Activated T-cell treated with anti-CD3 and anti-CD28 coated beads for 24 hours (primary cell): ENCODE measurements at regions not wholly inside any gene's neighbourhood (a gene's known extent, or its start where the extent isn't known, plus 50 kb on each side); places are given as distances from the start of the nearest gene placed in this dataset.
A peak's percentile ranks its signal among the peaks of the same experiment; 100 is the strongest.

Source experiments
- DNase-seq: peaks from one replicate; pipeline ENCODE4 v3.0.0-alpha.2; 2020; ENCODE audit warnings: low read depth

DNA sequence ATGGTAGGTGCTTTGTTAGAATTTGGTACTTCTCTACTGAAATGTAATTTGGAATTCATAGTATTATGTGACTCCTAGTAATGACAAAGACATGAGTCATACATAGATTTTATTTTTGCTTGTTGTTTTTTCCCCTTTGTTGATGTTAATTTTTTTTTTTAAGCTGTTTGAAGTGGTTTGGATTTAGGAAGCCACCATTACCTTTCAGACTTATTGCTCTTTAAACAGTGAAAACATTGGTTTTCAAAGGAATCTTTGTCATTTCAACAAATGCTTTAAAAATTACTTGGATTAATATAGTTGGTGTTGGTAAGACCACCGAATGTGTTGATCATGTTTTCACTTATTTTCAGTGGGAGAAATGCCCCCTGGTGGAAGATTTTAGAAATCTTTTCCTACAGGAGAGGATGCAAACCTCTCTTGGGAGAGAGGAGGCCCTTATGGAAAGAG, 170.1 kb upstream of the PITX1 start:
- DNase-seq, result no peak

DNA sequence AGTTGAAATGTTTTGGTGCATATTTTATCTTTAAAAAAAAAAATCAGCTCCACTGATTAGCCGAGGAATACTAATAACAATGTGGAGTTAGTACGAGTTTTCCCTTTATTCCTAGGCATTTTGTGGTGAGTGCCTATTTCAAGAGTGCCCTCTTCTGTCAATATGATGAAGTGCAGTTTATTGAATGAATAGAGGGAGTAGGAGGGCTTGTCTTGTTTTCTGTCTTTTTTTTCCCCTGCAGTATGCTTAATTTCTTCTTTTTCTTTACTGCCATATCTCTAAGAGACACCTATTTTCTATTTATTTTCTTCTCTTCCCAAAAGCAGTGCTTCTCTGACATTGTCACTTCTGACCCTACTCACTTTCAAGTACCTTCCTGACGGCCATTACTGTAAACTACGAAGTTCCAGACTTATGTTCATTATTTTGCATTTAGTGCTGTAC, 169.6 kb upstream of the PITX1 start:
- DNase-seq, result no peak

DNA sequence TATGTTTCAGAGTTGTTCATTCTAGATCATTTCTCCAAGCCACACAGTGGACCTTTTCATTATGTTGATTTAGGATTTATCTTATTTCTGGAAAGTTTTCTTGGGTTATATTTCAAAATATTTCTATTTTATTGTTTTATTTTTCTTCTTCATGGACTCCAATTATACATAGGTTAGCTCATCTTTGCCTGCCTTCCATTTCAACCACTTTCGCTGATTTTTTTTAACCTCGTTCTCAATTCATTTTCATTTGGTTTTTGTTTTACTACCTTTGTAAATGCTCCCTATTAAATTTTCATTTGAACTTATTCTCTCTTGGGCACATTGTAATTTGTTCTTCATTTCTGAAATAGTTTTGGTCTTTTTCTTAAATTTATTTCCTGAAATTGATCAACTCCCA, 169.0 kb upstream of the PITX1 start:
- DNase-seq, result no peak

DNA sequence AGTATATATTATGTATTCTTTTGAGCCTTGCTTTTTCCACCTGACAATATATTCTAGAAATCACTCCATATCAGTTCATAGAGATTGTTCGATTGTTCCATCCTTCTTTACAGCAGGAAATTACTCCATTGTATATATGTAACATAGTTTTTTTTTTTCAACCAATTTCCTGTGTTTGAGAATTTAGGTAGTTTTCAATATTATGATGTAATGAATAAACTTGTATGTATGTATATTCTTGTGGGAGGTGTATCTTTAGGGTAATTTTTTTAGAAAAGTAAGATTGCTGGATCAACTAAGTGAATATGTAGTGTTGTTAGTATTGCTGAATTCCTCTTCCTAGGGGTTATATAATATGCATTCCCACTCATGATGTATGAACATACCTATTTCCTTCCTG, 165.9 kb upstream of the PITX1 start:
- no peak for DNase-seq

DNA sequence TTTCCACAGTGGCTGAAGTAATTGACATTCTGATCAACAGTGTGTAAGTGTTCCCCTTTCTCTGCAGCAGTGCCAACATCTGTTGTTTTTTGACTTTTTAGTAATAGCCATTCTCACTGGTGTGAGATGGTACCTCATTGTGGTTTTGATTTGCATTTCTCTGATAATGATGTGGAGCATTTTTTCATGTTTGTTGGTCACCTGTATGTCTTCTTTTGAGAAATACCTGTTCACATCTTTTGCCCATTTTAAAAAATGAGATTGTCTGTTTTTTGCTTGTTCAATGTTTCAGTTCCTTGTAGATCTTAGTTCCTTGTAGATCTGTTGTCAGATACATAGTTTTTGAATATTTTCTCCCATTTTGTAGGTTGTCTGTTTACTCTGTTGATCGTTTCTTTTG, 162.5 kb upstream of the PITX1 start:
- no peak for DNase-seq

DNA sequence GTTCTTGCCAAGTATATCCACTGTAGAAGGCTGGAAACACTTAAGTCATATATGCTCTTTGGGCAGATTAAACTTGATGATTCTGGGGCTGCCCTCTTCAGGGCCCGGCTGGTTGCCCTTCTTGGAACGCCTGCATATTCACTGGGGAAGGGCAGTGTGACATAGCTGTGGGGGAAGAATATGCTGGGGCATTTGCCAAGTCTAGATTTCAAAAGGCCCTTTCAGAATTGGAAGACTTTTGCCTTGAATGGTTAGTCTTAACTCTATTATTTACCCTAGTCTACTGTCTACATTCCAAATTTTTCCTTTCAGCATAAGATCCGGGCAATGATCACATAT, 161.2 kb upstream of the PITX1 start:
- DNase-seq, result no peak

DNA sequence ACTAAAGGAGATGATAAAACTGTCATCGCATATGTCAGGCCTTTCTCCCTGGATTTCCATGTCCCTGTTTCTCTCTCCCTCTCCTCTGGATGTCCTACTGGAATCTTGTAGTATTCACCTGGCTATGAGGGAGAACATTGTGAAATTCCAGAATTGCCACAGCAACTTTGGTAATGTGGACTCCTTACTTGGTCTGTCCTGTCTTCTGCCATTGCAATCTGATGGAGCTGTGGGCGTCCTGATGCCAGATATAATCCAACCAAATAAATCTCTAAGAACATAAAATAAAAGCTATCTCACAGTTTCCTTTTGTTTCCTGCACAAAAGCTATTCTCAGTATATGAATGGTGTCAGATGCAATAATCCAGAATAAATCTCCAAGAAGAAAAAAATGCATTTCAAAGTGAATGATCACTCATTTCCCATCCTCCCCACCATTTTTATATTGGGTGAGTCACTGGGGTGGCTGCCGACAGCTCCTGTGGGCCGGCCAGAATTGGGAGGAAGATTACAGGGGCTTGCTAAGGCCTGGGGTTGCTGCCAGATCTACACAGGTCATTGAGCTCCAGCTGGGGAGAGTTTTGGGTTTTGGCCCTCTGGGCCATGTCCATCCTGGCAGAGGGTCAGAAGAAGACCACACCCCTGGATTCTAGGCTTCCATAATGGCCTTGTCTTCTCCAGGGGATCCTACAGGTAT, 160.7 kb upstream of the PITX1 start:
- DNase-seq, result no peak

DNA sequence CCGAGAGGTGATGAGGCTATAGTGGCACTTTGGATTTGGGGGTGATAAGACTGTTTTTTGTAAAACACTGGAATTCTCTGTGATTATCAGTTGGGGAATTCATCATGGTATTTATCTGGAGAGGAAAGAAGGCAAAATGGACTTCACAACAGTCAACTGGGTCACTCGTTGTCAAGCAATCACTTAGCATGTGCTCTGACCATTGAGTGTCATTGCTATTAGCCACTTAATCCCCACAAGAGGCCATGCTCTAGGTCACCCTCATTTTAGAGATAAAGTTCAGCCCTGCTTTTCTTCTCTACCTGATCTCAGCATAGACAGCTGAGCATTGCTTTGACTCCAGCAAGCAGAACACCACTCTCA, 160.1 kb upstream of the PITX1 start:
- no peak for DNase-seq

DNA sequence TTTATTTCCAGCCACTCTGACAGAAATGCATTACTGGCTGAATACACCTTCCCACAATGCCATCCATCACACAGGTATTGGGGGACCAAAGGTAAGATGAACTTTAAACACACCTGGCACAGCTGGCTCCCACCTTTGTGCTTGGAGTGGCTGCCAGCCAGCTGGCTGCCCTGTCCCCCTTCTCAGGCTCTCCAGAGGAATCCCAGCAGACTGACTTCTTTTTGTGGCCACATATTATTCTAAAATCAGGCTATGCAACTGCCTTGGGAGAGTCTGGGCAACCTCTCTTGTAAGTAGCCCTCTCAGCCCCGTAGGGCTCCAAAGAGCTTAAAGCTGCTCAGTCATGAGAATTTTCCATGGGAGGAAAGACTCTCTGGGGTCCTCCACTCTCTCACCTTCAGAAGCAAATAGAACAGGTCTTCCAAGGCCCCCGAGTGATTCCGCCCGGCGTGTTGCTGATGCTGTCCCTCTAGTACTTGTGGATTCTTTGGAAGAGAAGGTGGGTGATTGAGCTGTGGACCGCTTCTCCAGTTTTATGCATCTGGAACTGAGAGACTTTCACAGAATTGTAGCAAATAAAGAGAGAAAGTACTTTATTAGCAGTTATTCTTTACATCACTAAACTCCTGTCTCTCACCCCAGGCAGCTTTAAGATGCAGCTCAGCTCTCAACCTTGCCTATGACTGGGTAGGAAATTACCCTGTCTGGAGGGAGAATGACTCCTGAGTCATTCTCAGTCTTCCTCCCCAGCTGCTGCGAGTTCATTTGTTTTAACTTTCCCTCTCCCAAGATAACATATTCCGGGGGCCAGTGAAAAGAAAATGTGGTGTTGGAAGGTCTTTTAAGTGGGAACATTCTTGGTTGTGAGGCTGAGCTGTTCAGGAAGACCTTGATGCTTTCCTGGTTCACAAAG, 159.4 kb upstream of the PITX1 start:
- DNase-seq, result no peak

DNA sequence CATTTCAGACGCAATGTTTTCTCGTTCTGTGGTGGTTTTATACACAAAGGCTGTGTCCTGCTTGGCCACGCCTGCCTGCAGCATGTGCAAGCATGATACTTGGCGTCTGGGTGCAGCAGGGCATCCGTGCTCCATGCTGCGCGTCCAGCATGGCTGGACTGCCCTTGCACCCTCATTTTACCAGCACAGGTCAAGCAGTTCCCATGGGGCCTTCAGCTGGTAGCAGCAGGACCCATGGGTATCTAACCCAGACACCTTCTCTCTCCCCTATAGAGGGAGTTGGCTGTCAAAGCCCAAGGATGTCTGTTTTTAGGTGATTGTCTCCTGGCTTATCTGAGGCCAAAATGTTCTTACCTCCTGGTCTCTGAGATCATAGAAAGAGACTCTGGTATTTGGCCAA, 158.3 kb upstream of the PITX1 start:
- DNase-seq, result no peak

DNA sequence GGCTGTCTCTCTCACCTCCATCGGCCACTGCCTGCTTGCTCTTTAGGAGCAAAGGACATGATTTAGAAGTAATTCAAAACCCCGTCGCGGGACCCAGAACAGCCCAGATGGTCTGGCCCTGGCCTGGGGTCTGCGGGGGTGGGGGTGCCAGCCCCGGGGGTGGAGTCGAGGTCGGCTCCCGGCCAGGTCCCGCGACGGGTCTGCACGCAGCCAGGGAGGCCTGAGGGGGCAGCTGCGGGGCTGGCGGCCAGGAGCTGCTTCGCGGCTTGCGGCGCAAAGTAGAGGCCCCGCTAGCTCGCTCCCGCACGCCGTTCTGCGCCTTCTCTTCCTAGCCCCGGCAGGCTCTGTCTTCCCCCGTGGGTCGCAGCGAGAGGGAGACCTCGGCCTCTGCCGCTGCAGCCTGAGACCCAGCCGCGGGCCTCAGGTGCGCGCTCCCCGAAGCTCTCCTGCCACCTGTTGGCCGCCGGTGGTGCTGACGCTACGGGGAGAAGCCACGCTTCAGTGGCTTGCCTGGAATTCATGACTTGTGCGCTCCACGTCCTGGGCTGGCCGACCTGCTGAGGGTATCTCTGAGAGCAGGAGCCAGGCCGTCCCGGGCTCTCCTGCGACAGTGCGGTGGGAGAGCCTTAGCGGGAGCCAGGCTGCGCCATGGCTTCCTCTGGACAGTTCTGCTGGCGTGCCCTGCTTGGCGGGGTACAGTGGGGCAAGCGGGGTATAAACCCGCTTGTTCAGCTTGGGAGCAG, 157.2 kb upstream of the PITX1 start:
- DNase-seq, result peak; percentile 68

DNA sequence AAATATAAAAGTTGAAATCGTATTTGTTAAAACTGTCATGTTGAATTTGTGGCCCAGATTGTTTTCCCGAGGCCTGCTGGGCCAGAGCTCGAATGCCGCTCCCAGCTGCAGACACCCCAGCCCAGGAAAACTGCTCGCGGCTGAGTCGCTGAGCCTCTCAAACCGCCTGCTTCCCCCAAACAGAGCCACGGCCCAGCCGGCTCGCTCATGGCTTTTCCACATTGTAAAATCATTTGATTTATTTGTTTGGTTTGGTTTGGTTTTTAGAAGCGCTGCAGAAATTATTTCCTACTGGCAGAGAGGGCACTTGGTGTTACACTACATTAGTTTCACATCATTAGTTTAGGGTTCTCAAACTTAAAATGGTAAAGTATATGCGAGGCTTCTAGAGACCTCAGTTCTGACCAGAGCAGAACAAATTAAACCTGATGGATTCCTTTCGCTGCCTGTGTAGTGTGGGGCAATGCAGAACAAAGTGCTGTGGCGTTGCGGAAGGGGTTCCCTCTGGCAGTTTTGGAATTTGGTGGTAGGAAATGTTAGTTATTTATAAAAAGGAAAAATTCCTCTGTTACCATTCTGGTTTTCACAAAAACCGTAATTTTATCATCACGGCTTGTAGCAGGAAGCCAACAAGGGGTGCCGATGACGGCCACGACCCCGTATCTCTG, 156.5 kb upstream of the PITX1 start:
- no peak for DNase-seq

DNA sequence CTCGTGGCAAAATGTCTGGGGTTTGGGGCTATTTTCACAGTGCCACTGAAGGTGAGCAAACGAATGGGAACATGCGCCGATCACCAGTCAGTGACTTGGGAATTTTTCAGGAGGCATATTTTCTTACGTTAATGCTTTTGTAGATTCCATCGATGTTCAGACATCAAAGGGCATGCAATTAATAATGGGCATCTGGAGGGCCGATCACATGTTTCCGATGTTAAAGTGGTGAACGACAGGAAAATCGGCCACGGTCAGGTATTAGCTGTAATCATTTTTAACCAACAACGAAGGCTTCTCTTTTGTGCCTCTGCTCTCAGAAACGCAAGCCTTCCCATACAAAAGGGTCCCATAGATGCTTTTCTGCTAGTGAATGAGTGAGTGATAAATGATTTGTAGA, 155.0 kb upstream of the PITX1 start:
- no peak for DNase-seq

DNA sequence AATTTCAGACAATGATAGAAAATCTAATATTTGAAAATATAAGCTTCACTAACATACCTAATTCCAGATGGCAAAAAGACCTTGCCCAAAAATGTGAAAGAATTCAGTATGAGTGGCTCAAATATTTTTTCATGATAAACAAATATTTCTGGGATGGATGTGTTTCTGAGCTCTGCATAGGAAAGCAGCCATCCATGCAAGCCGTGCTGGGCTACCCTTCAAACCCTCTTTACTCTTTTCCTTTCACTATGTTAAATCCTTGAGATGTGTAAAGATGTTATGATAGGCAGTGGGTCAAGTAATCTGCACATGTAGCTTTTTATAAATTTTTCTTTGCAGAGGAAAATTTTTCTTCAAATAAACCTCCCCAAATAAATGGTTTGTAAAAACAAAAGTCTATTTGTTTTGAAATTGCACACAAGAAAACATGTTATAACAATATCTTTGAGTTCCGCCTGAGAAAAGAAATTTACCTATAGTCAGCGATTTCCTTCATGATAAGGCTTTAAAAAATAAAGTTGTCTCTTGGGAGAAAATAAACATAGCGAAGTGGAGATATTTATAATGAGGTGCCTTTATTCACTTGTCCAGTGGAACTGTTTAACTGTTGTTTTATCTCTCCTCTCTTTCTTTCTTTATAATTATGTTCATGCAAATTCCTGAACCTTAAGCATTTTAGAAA, 154.3 kb upstream of the PITX1 start:
- DNase-seq, result no peak

DNA sequence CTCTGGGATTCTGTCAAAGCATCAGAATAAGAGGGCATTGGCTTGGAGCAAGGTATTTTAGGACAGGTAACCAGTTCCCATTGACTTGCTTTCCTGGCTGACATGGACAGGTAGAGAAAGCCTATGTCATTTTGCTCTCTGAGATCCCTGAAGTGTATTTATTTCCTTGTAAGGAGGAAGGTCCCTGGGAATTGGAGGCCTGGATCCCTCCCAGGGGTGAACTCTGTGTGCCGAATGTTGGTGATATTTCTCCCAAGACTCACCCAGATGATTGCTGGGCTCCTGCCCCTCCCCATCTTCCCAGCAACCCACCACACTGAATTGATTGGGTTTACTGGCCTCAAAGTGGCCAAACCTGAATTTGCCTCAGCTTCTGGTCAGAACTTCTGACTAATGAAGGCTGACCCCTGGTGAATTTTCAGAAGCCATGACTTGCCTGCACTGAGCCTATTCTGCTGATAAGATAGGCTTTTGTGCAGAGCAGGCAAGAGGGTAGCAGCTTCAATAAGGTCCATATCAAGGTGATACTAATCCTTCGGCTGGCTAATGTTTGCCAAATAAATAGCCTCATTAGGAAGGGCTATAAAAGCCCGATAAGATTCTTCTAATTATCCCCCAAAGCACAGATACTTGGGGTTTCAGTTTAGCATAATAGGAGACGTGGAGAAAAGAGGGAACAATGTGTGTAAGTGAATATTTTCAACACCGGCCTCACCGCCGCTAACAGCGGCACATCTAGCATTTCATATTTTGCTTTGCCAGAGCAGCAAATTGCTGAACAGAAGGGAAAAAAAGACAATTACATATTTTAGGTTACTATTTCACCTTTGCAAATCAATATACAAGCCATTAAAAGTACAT, 152.9 kb upstream of the PITX1 start:
- DNase-seq, result no peak

DNA sequence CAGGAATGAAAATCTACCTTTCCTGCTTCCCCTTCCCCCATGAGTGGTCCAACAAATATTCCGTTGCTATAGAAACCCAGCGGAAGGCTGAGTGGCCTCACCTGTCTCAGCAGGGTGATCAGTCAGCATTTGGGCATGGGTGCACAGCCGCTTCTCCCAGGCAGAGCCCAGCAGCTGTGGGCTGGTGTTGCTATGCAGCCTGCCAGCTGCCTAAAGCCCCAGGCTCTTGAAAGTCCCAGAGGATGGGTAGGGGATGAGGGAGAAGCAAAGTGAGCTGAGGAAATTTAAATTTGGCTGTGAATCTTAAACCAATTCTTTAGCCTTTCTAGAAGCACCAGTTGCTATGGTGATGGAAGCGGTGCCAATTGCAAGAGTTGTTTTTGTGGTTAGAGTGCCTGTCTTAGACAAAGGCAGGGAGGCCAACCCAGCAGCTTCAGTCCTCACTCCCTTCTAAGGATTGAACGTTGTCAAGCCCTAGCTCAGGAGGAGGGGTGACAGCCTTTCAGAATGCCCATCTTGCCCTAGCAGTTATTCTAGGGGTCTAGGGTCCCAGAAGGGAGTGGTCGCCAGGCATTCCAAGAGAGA, 151.5 kb upstream of the PITX1 start:
- DNase-seq, result no peak

DNA sequence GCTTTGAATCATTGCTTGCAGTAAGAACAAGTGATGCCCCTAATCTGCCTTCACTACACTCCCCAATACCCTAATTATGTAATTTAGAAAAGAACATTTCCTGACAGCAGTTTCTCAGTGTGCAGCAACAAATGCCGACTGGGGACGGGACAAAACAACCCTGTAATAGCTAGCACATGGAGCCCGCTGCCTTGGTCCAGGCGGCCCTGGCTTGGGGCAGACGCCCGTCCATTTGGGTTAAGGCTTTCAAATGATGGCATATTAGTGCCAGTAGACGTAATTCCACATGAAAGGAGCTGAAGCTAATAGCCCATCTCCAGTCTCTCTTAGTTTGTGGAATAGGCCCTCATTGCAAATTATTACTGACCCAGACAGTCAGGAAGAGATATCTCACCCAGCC, 150.6 kb upstream of the PITX1 start:
- DNase-seq, result no peak

DNA sequence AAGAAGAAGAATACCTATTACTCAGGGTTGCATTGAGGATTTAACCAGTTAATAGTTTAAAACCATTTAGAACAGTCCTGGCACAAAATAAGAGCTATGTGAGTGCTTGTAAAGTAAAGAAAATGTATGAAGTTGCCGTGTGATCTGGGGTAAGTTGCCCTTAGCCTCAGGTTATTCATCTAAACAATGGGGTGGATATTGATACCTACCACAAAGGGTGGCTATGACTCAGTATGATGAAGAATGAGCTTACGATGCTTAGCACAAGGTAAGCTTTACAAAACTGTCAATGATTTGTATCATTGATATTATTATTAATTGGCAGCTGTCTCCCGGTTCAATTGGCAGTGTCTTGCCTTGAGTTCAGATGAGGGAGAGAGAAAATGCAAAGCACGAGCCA, 149.4 kb upstream of the PITX1 start:
- DNase-seq, result no peak

DNA sequence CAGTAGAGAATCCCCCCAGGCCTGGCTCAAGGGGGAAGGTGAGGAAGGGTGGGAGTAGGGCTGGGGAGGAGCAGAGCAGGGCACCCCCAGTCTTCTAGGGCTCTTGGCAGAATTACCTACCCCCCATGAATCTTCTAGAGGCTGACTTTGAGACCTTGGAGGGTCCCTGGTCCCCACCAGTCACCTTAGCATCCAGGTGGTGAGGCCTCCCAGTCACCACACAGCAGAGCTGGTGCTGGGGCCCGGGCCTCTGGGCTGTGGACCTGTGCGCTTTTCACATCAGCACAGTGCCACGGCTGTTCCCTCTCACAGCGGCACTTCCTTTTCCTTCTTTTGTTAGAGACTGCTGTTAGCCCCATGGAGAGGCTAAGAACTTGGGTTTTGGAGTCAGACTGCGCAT, 148.6 kb upstream of the PITX1 start:
- DNase-seq, result no peak

DNA sequence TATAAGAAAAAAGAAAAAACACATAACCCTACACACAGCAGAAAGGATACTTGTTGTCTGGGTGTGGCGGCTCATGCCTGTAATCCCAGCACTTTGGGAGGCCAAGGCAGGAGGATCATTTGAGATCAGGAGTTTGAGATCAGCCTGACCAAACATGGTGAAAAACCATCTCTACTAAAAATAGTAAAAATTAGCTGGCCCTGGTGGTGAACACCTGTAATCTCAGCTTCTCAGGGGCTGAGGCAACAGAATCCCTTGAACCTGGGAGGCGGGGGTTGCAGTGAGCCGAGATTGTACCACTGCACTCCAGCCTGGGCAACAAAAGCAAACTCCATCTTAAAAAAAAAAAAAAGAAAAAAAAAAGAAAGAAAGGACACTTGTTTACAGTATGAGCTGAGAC, 147.6 kb upstream of the PITX1 start:
- DNase-seq, result no peak
